ENCODE measurements at regions not wholly inside any gene's neighbourhood (a gene's known extent, or its start where the extent isn't known, plus 50 kb on each side); places are given as distances from the start of the nearest gene placed in this dataset.

GRCh38 chr4:164485136-164485535 lies 268.8 kb upstream of the SMIM31 start (continued):
- TF ChIP-seq, protein P1, sequence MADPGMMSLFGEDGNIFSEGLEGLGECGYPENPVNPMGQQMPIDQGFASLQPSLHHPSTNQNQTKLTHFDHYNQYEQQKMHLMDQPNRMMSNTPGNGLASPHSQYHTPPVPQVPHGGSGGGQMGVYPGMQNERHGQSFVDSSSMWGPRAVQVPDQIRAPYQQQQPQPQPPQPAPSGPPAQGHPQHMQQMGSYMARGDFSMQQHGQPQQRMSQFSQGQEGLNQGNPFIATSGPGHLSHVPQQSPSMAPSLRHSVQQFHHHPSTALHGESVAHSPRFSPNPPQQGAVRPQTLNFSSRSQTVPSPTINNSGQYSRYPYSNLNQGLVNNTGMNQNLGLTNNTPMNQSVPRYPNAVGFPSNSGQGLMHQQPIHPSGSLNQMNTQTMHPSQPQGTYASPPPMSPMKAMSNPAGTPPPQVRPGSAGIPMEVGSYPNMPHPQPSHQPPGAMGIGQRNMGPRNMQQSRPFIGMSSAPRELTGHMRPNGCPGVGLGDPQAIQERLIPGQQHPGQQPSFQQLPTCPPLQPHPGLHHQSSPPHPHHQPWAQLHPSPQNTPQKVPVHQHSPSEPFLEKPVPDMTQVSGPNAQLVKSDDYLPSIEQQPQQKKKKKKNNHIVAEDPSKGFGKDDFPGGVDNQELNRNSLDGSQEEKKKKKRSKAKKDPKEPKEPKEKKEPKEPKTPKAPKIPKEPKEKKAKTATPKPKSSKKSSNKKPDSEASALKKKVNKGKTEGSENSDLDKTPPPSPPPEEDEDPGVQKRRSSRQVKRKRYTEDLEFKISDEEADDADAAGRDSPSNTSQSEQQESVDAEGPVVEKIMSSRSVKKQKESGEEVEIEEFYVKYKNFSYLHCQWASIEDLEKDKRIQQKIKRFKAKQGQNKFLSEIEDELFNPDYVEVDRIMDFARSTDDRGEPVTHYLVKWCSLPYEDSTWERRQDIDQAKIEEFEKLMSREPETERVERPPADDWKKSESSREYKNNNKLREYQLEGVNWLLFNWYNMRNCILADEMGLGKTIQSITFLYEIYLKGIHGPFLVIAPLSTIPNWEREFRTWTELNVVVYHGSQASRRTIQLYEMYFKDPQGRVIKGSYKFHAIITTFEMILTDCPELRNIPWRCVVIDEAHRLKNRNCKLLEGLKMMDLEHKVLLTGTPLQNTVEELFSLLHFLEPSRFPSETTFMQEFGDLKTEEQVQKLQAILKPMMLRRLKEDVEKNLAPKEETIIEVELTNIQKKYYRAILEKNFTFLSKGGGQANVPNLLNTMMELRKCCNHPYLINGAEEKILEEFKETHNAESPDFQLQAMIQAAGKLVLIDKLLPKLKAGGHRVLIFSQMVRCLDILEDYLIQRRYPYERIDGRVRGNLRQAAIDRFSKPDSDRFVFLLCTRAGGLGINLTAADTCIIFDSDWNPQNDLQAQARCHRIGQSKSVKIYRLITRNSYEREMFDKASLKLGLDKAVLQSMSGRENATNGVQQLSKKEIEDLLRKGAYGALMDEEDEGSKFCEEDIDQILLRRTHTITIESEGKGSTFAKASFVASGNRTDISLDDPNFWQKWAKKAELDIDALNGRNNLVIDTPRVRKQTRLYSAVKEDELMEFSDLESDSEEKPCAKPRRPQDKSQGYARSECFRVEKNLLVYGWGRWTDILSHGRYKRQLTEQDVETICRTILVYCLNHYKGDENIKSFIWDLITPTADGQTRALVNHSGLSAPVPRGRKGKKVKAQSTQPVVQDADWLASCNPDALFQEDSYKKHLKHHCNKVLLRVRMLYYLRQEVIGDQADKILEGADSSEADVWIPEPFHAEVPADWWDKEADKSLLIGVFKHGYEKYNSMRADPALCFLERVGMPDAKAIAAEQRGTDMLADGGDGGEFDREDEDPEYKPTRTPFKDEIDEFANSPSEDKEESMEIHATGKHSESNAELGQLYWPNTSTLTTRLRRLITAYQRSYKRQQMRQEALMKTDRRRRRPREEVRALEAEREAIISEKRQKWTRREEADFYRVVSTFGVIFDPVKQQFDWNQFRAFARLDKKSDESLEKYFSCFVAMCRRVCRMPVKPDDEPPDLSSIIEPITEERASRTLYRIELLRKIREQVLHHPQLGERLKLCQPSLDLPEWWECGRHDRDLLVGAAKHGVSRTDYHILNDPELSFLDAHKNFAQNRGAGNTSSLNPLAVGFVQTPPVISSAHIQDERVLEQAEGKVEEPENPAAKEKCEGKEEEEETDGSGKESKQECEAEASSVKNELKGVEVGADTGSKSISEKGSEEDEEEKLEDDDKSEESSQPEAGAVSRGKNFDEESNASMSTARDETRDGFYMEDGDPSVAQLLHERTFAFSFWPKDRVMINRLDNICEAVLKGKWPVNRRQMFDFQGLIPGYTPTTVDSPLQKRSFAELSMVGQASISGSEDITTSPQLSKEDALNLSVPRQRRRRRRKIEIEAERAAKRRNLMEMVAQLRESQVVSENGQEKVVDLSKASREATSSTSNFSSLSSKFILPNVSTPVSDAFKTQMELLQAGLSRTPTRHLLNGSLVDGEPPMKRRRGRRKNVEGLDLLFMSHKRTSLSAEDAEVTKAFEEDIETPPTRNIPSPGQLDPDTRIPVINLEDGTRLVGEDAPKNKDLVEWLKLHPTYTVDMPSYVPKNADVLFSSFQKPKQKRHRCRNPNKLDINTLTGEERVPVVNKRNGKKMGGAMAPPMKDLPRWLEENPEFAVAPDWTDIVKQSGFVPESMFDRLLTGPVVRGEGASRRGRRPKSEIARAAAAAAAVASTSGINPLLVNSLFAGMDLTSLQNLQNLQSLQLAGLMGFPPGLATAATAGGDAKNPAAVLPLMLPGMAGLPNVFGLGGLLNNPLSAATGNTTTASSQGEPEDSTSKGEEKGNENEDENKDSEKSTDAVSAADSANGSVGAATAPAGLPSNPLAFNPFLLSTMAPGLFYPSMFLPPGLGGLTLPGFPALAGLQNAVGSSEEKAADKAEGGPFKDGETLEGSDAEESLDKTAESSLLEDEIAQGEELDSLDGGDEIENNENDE (IDR thresholded peaks at IDR 0.05; ENCODE audit: insufficient replicate concordance, low read length), result no peak
- TF ChIP-seq SRF (IDR thresholded peaks at IDR 0.05; ENCODE audit: low read depth, low read length) (no peak), SP1 (IDR thresholded peaks at IDR 0.05; ENCODE audit: low read depth, low read length) (no peak), JUND (IDR thresholded peaks at IDR 0.05; ENCODE audit: low read length) (no peak), BRCA1 (IDR thresholded peaks at IDR 0.05; ENCODE audit: low read depth, low read length) (no peak), RBBP5 (IDR thresholded peaks at IDR 0.05; ENCODE audit: borderline replicate concordance, low read depth, low read length) (no peak), HDAC2 (IDR thresholded peaks at IDR 0.05; ENCODE audit: borderline replicate concordance in 1 of 2, low read depth in 2 of 2, low read length in 2 of 2) (no peak), GABPA (IDR thresholded peaks at IDR 0.05; ENCODE audit: borderline replicate concordance, insufficient read depth, low read length) (no peak), NRF1 (IDR thresholded peaks at IDR 0.05; ENCODE audit: low read depth, low read length) (no peak), KDM5A (IDR thresholded peaks at IDR 0.05; ENCODE audit: low read length) (no peak)
- TF ChIP-seq, protein P2, sequence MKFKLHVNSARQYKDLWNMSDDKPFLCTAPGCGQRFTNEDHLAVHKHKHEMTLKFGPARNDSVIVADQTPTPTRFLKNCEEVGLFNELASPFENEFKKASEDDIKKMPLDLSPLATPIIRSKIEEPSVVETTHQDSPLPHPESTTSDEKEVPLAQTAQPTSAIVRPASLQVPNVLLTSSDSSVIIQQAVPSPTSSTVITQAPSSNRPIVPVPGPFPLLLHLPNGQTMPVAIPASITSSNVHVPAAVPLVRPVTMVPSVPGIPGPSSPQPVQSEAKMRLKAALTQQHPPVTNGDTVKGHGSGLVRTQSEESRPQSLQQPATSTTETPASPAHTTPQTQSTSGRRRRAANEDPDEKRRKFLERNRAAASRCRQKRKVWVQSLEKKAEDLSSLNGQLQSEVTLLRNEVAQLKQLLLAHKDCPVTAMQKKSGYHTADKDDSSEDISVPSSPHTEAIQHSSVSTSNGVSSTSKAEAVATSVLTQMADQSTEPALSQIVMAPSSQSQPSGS (IDR thresholded peaks at IDR 0.05; ENCODE audit: low read length), result no peak

Data from H1 (cell line).